DND-41 (cell line): ENCODE measurements at regions not wholly inside any gene's neighbourhood (a gene's known extent, or its start where the extent isn't known, plus 50 kb on each side); places are given as distances from the start of the nearest gene placed in this dataset.

Source experiments
- ATAC-seq: fragments of 200-7000 bp; cut with Tn5 transposase; 3 replicates; pipeline ENCODE4 v1.9.1; 2021; ENCODE audit warnings: low read depth; ENCODE audit not compliant: insufficient read depth
- DNase-seq: peaks from one replicate; pipeline ENCODE4 v3.0.0-alpha.2; 2020
- H2AFZ ChIP-seq: 2 replicates; pipeline ENCODE4 v1.6.0; 2012; ENCODE audit warnings: low read depth, low read length
- H3K27ac ChIP-seq: 2 replicates; pipeline ENCODE4 v1.5.1; 2012; ENCODE audit warnings: low read length, inconsistent platforms
- H3K27me3 ChIP-seq: fragments of 200-600 bp; sonication (generic); 2 replicates; pipeline ENCODE4 v1.6.0; 2012; ENCODE audit warnings: low read length, mild to moderate bottlenecking, inconsistent platforms; ENCODE audit not compliant: insufficient read depth, poor library complexity
- H3K36me3 ChIP-seq: 2 replicates; pipeline ENCODE4 v1.5.1; 2012; ENCODE audit warnings: low read length, inconsistent platforms; ENCODE audit not compliant: insufficient read depth
- H3K4me1 ChIP-seq: 2 replicates; pipeline ENCODE4 v1.5.1; 2012; ENCODE audit warnings: mild to moderate bottlenecking, low read length; ENCODE audit not compliant: insufficient read depth
- H3K4me2 ChIP-seq: 2 replicates; pipeline ENCODE4 v1.6.0; 2012; ENCODE audit warnings: mild to moderate bottlenecking, moderate library complexity, low read length, inconsistent platforms; ENCODE audit not compliant: insufficient read depth
- H3K4me3 ChIP-seq, 2 experiments: fragments of 200-600 bp in 1 of 2; shearing (Covaris generic) in 1 of 2; 2 replicates each; pipeline ENCODE4 v1.5.1; 2012 to 2016; ENCODE audit warnings: inconsistent platforms in 2 of 2, low read length in 2 of 2, mild to moderate bottlenecking in 2 of 2, low read depth in 1 of 2, moderate library complexity in 1 of 2
- H3K79me2 ChIP-seq: 2 replicates; pipeline ENCODE4 v1.6.0; 2012; ENCODE audit warnings: low read length, inconsistent platforms; ENCODE audit not compliant: insufficient read depth
- H3K9ac ChIP-seq: 2 replicates; pipeline ENCODE4 v1.6.0; 2012; ENCODE audit warnings: low read depth, mild to moderate bottlenecking, inconsistent platforms, low read length, moderate library complexity
- H3K9me3 ChIP-seq: 2 replicates; pipeline ENCODE4 v1.5.1; 2012; ENCODE audit warnings: low read length, moderate library complexity, mild to moderate bottlenecking, inconsistent platforms; ENCODE audit not compliant: insufficient read depth, severe bottlenecking
- H4K20me1 ChIP-seq: 2 replicates; pipeline ENCODE4 v1.6.0; 2012; ENCODE audit warnings: low read length; ENCODE audit not compliant: insufficient read depth
- EZH2 ChIP-seq: IDR thresholded peaks from 3 replicates; pipeline ENCODE4 v1.6.1; 2012; ENCODE audit warnings: borderline replicate concordance, low read depth, mild to moderate bottlenecking, moderate library complexity, low read length, inconsistent platforms; ENCODE audit not compliant: severe bottlenecking
- TF ChIP-seq, protein P1 (sequence below): IDR thresholded peaks from 2 replicates; pipeline ENCODE4 v1.5.1; 2012; ENCODE audit warnings: borderline replicate concordance, low read length, moderate library complexity, mild to moderate bottlenecking; ENCODE audit not compliant: poor library complexity, severe bottlenecking; ENCODE audit errors: extremely low read depth

- H3K79me2 ChIP-seq: no peaks in the 10 kb centered on the region
- H3K36me3 ChIP-seq: no peaks in the 10 kb centered on the region
- DNase-seq: no peak
- no peak overlapping the region for H3K4me2 ChIP-seq
- no peak overlapping the region for H3K4me3 ChIP-seq
- H4K20me1 ChIP-seq: no peaks in the 10 kb centered on the region
- no peaks in the 10 kb centered on the region for H3K4me1 ChIP-seq
- TF ChIP-seq, protein P1, sequence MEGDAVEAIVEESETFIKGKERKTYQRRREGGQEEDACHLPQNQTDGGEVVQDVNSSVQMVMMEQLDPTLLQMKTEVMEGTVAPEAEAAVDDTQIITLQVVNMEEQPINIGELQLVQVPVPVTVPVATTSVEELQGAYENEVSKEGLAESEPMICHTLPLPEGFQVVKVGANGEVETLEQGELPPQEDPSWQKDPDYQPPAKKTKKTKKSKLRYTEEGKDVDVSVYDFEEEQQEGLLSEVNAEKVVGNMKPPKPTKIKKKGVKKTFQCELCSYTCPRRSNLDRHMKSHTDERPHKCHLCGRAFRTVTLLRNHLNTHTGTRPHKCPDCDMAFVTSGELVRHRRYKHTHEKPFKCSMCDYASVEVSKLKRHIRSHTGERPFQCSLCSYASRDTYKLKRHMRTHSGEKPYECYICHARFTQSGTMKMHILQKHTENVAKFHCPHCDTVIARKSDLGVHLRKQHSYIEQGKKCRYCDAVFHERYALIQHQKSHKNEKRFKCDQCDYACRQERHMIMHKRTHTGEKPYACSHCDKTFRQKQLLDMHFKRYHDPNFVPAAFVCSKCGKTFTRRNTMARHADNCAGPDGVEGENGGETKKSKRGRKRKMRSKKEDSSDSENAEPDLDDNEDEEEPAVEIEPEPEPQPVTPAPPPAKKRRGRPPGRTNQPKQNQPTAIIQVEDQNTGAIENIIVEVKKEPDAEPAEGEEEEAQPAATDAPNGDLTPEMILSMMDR: no peak
- TF ChIP-seq EZH2: no peak
- no peak overlapping the region for H3K9ac ChIP-seq
- no peak overlapping the region for H2AFZ ChIP-seq
- H3K27ac ChIP-seq: no peak overlapping the region
- H3K9me3 ChIP-seq: no peaks in the 10 kb centered on the region
- ATAC-seq: no peak
- no peaks in the 10 kb centered on the region for H3K27me3 ChIP-seq
Observed at GRCh38 chr1:229114850-229115365, 156.0 kb upstream of the RAB4A start.

DNA sequence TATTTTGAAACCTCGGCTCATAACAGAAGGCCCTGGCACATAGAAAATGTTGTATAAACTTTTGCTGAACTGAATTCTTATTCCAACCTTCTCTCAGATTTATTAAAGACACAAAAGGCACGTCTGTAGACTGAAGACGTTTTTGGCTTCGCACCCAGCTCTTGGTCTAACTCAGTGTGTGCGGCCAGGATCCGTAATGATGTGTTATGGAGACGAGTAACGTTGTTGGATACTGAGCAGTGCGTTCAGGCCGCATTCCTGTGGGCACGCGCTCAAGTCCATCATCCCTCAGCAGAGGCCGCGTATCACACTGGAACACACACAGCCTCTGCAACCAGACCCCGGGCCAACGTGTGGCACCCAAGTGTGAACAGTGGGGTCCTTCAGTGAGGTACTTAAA lies 154.8 kb upstream of the RAB4A start:
- Histone ChIP-seq H4K20me1 (no peaks in the 10 kb centered on the region), H3K4me2 (no peak overlapping the region), H3K9ac (no peak overlapping the region), H3K9me3 (no peaks in the 10 kb centered on the region), H3K4me3 (no peak overlapping the region), H3K27ac (no peak overlapping the region), H3K36me3 (no peaks in the 10 kb centered on the region), H3K27me3 (no peaks in the 10 kb centered on the region), H2AFZ (no peak overlapping the region), H3K4me1 (no peaks in the 10 kb centered on the region), H3K79me2 (no peaks in the 10 kb centered on the region)
- TF ChIP-seq, protein P1: no peak
- no peak for TF ChIP-seq EZH2
- ATAC-seq: no peak
- no peak for DNase-seq

DNA sequence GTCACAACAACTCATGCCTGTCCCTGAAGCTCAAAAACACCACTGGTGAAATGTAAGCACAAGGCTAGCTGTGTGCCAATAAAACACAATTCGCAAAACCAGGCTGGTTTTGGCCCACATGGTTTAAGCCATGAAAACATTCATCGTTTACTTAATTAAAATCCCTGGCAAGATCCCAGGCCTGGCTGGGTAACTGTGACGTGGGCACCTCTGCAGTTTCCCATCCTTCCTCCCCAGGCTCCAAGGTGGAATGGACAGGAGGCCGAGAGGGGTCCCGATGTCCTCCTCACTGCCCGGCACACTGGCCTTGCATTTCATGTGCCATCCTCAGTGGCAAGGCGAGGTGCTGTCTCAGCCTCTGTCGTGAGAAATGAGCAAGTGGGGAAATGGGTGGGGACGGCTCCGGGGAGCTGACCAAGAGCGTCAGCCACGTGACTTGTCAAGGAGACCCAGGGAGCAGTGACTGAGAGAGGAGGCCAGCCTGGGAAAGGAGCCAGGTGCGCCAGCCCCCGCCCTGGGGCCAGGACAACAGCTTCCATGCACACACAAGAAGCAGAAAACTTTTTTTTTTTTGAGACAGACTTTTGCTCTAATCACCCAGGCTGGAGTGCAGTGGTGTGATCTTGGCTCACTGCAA lies 153.1 kb upstream of the RAB4A start:
- no peak overlapping the region for H3K27ac ChIP-seq
- H2AFZ ChIP-seq: no peak overlapping the region
- ATAC-seq: no peak
- no peaks in the 10 kb centered on the region for H3K79me2 ChIP-seq
- TF ChIP-seq, protein P1: no peak
- TF ChIP-seq EZH2: no peak
- H4K20me1 ChIP-seq: no peaks in the 10 kb centered on the region
- H3K27me3 ChIP-seq: no peaks in the 10 kb centered on the region
- no peak overlapping the region for H3K4me2 ChIP-seq
- H3K9me3 ChIP-seq: no peaks in the 10 kb centered on the region
- H3K4me1 ChIP-seq: no peaks in the 10 kb centered on the region
- no peak for DNase-seq
- no peak overlapping the region for H3K4me3 ChIP-seq
- no peak overlapping the region for H3K9ac ChIP-seq
- H3K36me3 ChIP-seq: no peaks in the 10 kb centered on the region
